ENCODE measurements at regions not wholly inside any gene's neighbourhood (a gene's known extent, or its start where the extent isn't known, plus 50 kb on each side); places are given as distances from the start of the nearest gene placed in this dataset.

DNA sequence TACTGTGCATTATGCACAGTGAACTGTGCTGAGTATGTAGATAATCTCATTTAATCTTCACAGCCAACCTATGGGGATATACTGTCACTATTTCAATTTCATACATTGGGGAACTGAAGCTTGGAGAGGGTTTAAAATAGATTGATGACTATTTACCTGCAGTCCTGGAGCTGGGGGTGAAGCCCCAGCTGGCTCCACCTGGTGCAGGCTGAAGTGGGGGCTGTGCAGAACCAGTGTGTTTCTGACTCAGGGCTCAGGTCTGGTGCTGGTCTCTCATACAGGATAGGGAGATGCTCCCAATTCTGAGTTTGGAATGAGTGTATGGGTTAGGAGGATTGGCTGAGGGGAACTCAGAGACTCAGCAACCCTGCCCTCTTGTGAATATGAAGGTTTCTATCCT, 176.1 kb upstream of the CEP162 start:
- Mint-ChIP-seq H3K27me3 (no peaks in the 10 kb centered on the region), H3K4me3 (no peak overlapping the region), H3K36me3 (ENCODE audit: low read depth) (no peaks in the 10 kb centered on the region), H3K27ac (no peak overlapping the region), H3K4me1 (no peaks in the 10 kb centered on the region)
- DNase-seq (no peak), ATAC-seq (no peak)
- no peaks in the 10 kb centered on the region for H3K9me3 ChIP-seq (ENCODE audit: control insufficient read depth, low read length, poor library complexity, severe bottlenecking)

DNA sequence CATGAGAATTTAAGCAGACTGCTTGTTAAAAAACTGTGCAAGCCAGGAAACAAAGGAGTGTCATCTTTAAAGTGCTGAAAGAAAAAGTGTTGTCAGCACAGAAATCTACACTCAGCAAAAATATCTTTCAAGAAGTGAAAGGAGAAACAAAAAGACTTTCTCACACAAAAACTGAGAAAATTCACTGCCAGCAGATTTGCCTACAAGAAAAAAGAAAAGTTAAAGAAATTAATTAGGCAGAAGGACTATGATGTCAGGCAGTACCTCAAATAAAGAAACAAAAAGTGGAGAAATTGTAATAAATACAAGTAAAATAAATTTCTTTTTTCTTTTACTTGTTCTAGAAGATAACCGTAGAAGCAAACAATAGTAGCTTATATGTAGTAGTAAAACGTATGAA, 171.6 kb upstream of the CEP162 start:
- ATAC-seq (no peak), DNase-seq (no peak)
- Mint-ChIP-seq H3K27ac (no peak overlapping the region), H3K27me3 (no peaks in the 10 kb centered on the region), H3K4me1 (no peaks in the 10 kb centered on the region), H3K4me3 (no peak overlapping the region), H3K36me3 (ENCODE audit: low read depth) (no peaks in the 10 kb centered on the region)
- no peaks in the 10 kb centered on the region for H3K9me3 ChIP-seq (ENCODE audit: control insufficient read depth, low read length, poor library complexity, severe bottlenecking)

GRCh38 chr6:84392261-84392660, 164.8 kb upstream of the CEP162 start:
- H3K9me3 ChIP-seq (ENCODE audit: control insufficient read depth, low read length, poor library complexity, severe bottlenecking): no peaks in the 10 kb centered on the region
- Mint-ChIP-seq H3K27ac (no peak overlapping the region), H3K4me1 (no peaks in the 10 kb centered on the region), H3K4me3 (no peak overlapping the region), H3K27me3 (no peaks in the 10 kb centered on the region), H3K36me3 (ENCODE audit: low read depth) (no peaks in the 10 kb centered on the region)
- no peak for ATAC-seq
- DNase-seq: no peak

DNA sequence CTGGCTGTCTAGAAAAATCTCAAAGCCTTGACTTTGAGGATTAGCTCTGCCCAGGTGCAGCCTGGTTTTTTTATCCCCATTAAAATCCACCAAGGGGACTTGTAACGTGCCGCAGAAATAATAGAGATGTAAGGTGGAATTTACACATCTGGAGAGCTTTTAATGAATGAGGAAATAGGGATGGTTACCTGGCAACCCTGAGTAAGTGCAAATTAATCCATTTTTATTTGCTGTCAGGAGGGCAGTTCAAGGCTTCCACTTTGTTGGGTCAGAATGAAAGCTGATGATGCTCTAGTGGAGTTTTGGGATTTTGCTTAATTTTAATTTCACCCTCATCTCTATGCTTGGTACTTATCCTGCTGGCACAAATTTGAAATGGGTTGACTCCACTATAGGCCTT, 163.4 kb upstream of the CEP162 start:
- no peak for ATAC-seq
- no peaks in the 10 kb centered on the region for H3K27me3 Mint-ChIP-seq
- no peaks in the 10 kb centered on the region for H3K4me1 Mint-ChIP-seq

GRCh38 chr6:84390334-84390733, 162.9 kb upstream of the CEP162 start:
- Mint-ChIP-seq H3K36me3 (ENCODE audit: low read depth) (no peaks in the 10 kb centered on the region), H3K4me3 (no peak overlapping the region), H3K27me3 (no peaks in the 10 kb centered on the region), H3K4me1 (no peaks in the 10 kb centered on the region), H3K27ac (no peak overlapping the region)
- DNase-seq (no peak), ATAC-seq (no peak)
- no peaks in the 10 kb centered on the region for H3K9me3 ChIP-seq (ENCODE audit: control insufficient read depth, low read length, poor library complexity, severe bottlenecking)

More for the DNA sequence above, 163.4 kb upstream of the CEP162 start:
- no peak for DNase-seq
- no peak overlapping the region for H3K27ac Mint-ChIP-seq
- no peak overlapping the region for H3K4me3 Mint-ChIP-seq
- H3K9me3 ChIP-seq (ENCODE audit: control insufficient read depth, low read length, poor library complexity, severe bottlenecking): no peaks in the 10 kb centered on the region
- H3K36me3 Mint-ChIP-seq (ENCODE audit: low read depth): no peaks in the 10 kb centered on the region

DNA sequence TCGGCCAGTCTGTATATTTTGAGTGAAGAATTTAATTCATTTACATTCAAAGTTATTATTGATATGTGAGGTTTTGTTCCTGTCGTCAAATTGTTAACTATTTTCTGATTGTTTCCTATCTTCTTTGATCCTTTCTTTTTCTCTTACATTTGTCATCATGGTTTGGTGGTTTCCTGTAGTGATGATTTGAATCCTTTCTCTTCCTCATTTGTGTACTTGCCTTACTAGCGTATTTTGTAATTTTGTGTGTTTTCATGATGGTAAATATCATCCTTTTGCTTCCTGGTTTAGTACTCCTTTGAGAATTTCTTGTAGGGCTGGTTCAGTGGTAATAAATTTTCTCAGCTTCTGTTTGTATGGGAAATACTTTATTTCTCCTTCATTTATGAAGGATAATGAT, 151.7 kb upstream of the CEP162 start:
- ATAC-seq: no peak
- no peaks in the 10 kb centered on the region for H3K27me3 Mint-ChIP-seq
- H3K27ac Mint-ChIP-seq: no peak overlapping the region
- H3K36me3 Mint-ChIP-seq (ENCODE audit: low read depth): no peaks in the 10 kb centered on the region
- H3K4me3 Mint-ChIP-seq: no peak overlapping the region
- H3K4me1 Mint-ChIP-seq: no peaks in the 10 kb centered on the region
- no peaks in the 10 kb centered on the region for H3K9me3 ChIP-seq (ENCODE audit: control insufficient read depth, low read length, poor library complexity, severe bottlenecking)
- DNase-seq: no peak

GRCh38 chr6:84372290-84372689, 144.8 kb upstream of the CEP162 start:
- DNase-seq (no peak), ATAC-seq (no peak)
- Mint-ChIP-seq H3K4me1 (no peaks in the 10 kb centered on the region), H3K36me3 (ENCODE audit: low read depth) (no peaks in the 10 kb centered on the region), H3K27me3 (no peaks in the 10 kb centered on the region), H3K27ac (no peak overlapping the region), H3K4me3 (no peak overlapping the region)
- H3K9me3 ChIP-seq (ENCODE audit: control insufficient read depth, low read length, poor library complexity, severe bottlenecking): no peaks in the 10 kb centered on the region

DNA sequence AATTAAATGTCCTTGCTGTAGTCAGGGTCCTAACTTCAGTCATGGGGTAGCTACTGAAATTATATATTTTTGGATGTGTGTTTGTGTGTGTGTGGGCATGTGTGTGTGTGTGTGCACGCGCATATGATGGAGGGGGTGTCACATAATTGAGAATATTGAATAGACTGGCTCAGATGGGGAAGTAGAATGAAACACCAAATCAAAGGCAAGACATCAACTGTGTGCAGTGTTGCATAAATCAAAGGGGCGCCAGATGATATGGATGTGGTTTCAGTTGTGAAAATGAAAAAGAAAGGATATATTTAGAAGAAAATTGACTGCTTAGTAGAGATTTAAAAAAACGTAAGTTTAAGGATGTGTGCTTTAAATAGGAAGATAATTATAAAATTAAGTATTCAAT, 144.2 kb upstream of the CEP162 start:
- H3K4me3 Mint-ChIP-seq: no peak overlapping the region
- no peaks in the 10 kb centered on the region for H3K4me1 Mint-ChIP-seq
- no peaks in the 10 kb centered on the region for H3K27me3 Mint-ChIP-seq
- DNase-seq (no peak), ATAC-seq (no peak)
- no peak overlapping the region for H3K27ac Mint-ChIP-seq
- no peaks in the 10 kb centered on the region for H3K9me3 ChIP-seq (ENCODE audit: control insufficient read depth, low read length, poor library complexity, severe bottlenecking)
- no peaks in the 10 kb centered on the region for H3K36me3 Mint-ChIP-seq (ENCODE audit: low read depth)

- H3K27ac Mint-ChIP-seq: no peak overlapping the region
- no peaks in the 10 kb centered on the region for H3K27me3 Mint-ChIP-seq
- no peaks in the 10 kb centered on the region for H3K36me3 Mint-ChIP-seq (ENCODE audit: low read depth)
- H3K4me1 Mint-ChIP-seq: no peaks in the 10 kb centered on the region
- H3K4me3 Mint-ChIP-seq: no peak overlapping the region
- ATAC-seq (no peak), DNase-seq (no peak)
- no peaks in the 10 kb centered on the region for H3K9me3 ChIP-seq (ENCODE audit: control insufficient read depth, low read length, poor library complexity, severe bottlenecking)
These were observed 134.9 kb upstream of the CEP162 start for GRCh38 chr6:84362193-84362821.

- no peak overlapping the region for H3K4me3 Mint-ChIP-seq
- no peak overlapping the region for H3K27ac Mint-ChIP-seq
- no peaks in the 10 kb centered on the region for H3K27me3 Mint-ChIP-seq
- ATAC-seq: no peak
- no peak for DNase-seq
- no peaks in the 10 kb centered on the region for H3K4me1 Mint-ChIP-seq
- H3K9me3 ChIP-seq (ENCODE audit: control insufficient read depth, low read length, poor library complexity, severe bottlenecking): no peaks in the 10 kb centered on the region
- no peaks in the 10 kb centered on the region for H3K36me3 Mint-ChIP-seq (ENCODE audit: low read depth)
These were observed 134.1 kb upstream of the CEP162 start for GRCh38 chr6:84361372-84362192.

- Mint-ChIP-seq H3K27me3 (no peaks in the 10 kb centered on the region), H3K4me3 (no peak overlapping the region), H3K27ac (no peak overlapping the region)
These were observed 132.6 kb upstream of the CEP162 start for GRCh38 chr6:84360039-84360438.

GRCh38 chr6:84358581-84358980, 131.1 kb upstream of the CEP162 start:
- Mint-ChIP-seq H3K27me3 (no peaks in the 10 kb centered on the region), H3K4me1 (no peaks in the 10 kb centered on the region), H3K27ac (no peak overlapping the region), H3K36me3 (ENCODE audit: low read depth) (no peaks in the 10 kb centered on the region), H3K4me3 (no peak overlapping the region)
- DNase-seq: no peak
- no peaks in the 10 kb centered on the region for H3K9me3 ChIP-seq (ENCODE audit: control insufficient read depth, low read length, poor library complexity, severe bottlenecking)
- ATAC-seq: no peak

More at GRCh38 chr6:84360039-84360438, 132.6 kb upstream of the CEP162 start:
- no peaks in the 10 kb centered on the region for H3K4me1 Mint-ChIP-seq
- no peaks in the 10 kb centered on the region for H3K9me3 ChIP-seq (ENCODE audit: control insufficient read depth, low read length, poor library complexity, severe bottlenecking)
- ATAC-seq (no peak), DNase-seq (no peak)
- H3K36me3 Mint-ChIP-seq (ENCODE audit: low read depth): no peaks in the 10 kb centered on the region

GRCh38 chr6:84357631-84358030, 130.2 kb upstream of the CEP162 start:
- DNase-seq (no peak), ATAC-seq (no peak)
- Mint-ChIP-seq H3K4me3 (no peak overlapping the region), H3K36me3 (ENCODE audit: low read depth) (no peaks in the 10 kb centered on the region), H3K27ac (no peak overlapping the region), H3K27me3 (no peaks in the 10 kb centered on the region), H3K4me1 (no peaks in the 10 kb centered on the region)
- H3K9me3 ChIP-seq (ENCODE audit: control insufficient read depth, low read length, poor library complexity, severe bottlenecking): no peaks in the 10 kb centered on the region

DNA sequence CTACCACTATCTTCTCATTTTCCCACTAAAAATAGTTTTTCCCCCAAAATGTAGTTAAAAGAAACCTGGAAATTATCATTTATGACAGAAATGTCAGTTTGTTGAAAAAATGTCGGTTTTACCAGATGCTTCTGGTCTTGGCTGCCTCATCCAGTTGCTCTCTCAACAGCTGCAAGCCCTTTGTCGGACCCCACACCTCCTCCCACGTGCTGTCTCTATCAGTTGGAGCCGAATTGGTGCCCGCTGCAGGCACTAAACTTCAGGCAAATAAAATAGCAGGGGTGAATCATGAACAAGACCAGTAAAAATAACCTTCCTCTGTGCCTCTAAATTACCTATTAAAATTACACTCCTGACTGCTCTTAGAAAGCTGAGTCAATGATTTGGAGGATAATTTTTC, 129.5 kb upstream of the CEP162 start:
- Mint-ChIP-seq H3K27ac (no peak overlapping the region), H3K4me3 (no peak overlapping the region), H3K36me3 (ENCODE audit: low read depth) (no peaks in the 10 kb centered on the region), H3K4me1 (no peaks in the 10 kb centered on the region), H3K27me3 (no peaks in the 10 kb centered on the region)
- DNase-seq (no peak), ATAC-seq (no peak)
- H3K9me3 ChIP-seq (ENCODE audit: control insufficient read depth, low read length, poor library complexity, severe bottlenecking): no peaks in the 10 kb centered on the region
